ENCODE measurements at regions not wholly inside any gene's neighbourhood (a gene's known extent, or its start where the extent isn't known, plus 50 kb on each side); places are given as distances from the start of the nearest gene placed in this dataset.

- TF ChIP-seq ZBTB12 (CRISPR knock-in tag; IDR thresholded peaks at IDR 0.05), result no peak
- no peak for TF ChIP-seq TOE1 (IDR thresholded peaks at IDR 0.05; ENCODE audit: borderline replicate concordance)
- TF ChIP-seq TOE1 (CRISPR knock-in tag; IDR thresholded peaks at IDR 0.05; ENCODE audit: borderline replicate concordance, low read depth), result no peak
- no peak for TF ChIP-seq NFE2L1 (tag; IDR thresholded peaks at IDR 0.05; ENCODE audit: borderline replicate concordance, low read depth)
Measured at GRCh38 chr17:14732211-14732610, 431.3 kb downstream of the HS3ST3B1 start (continued).

- in situ Hi-C loops (cut with MboI), result no loop called here
- DNase-seq (ENCODE audit: extremely low read depth in 1 of 4, low spot score in 3 of 4), result no peak
- intact Hi-C loops (cut with micrococcal nuclease), result no loop called here
- Histone ChIP-seq H3K9me3 (replicated peaks; ENCODE audit: control insufficient read depth, insufficient read depth, low read depth, low read length) (no peaks in the 10 kb centered on the region), H3K27me3 (ENCODE audit: control insufficient read depth in 2 of 2, insufficient read depth in 2 of 2, low read length in 2 of 2) (no peaks in the 10 kb centered on the region), H3K27ac (ENCODE audit: extremely low read depth, low read depth, low read length) (no peak overlapping the region), H2AFZ (ENCODE audit: low read depth, low read length) (no peak overlapping the region), H3K4me2 (ENCODE audit: insufficient read depth, low read length) (no peak overlapping the region), H3K36me3 (ENCODE audit: control insufficient read depth, insufficient read depth, low read length) (no peaks in the 10 kb centered on the region), H4K20me1 (replicated peaks; ENCODE audit: control insufficient read depth, insufficient read depth, low read length) (no peaks in the 10 kb centered on the region), H3K4me3 (no peak overlapping the region), H3K9me1 (ENCODE audit: control insufficient read depth, insufficient read depth, low read length) (no peaks in the 10 kb centered on the region), H3K79me2 (ENCODE audit: control insufficient read depth, insufficient read depth, low read length) (no peaks in the 10 kb centered on the region), H3K9ac (ENCODE audit: insufficient read depth in 1 of 2, low read depth in 2 of 2, low read length in 2 of 2) (no peak overlapping the region), H3K4me1 (replicated peaks in 1 of 2; ENCODE audit: control insufficient read depth in 2 of 2, insufficient read depth in 2 of 2, low read length in 2 of 2) (no peaks in the 10 kb centered on the region)
- ATAC-seq, result no peak
- no TSS peak for BruUV-seq (replicated peaks)
- 0% methylated on average over 4 of the region's 4 CpGs for WGBS (ENCODE audit: insufficient coverage, low coverage, missing lambda C conversion rate)
- POLR2A ChIA-PET, result no interaction called here
- FAIRE-seq, result no peak
- CTCF ChIA-PET (ENCODE audit: low intra/inter-chr PET ratio), result no interaction called here
- no peak for TF ChIP-seq SNIP1 (IDR thresholded peaks at IDR 0.05; ENCODE audit: low read depth)
Measured at GRCh38 chr17:14731591-14731990, 430.7 kb downstream of the HS3ST3B1 start.
